GM18505 (cell line): ENCODE measurements at regions not wholly inside any gene's neighbourhood (a gene's known extent, or its start where the extent isn't known, plus 50 kb on each side); places are given as distances from the start of the nearest gene placed in this dataset.

ENCODE experiments used
- ATAC-seq: cut with Tn5 transposase; IDR thresholded peaks from one replicate; pipeline ENCODE4 v1.9.1; 2021; ENCODE audit not compliant: unreplicated experiment
- POLR2A ChIP-seq: IDR thresholded peaks from 4 replicates; pipeline ENCODE4 v1.6.1; 2011; ENCODE audit warnings: borderline replicate concordance; ENCODE audit not compliant: insufficient read depth, insufficient read length; ENCODE audit errors: extremely low read depth

GRCh38 chr20:11651138-11651537, 266.6 kb upstream of the BTBD3 start:
- ATAC-seq, result no peak
- no peak for TF ChIP-seq POLR2A

GRCh38 chr20:11651647-11652046, 266.0 kb upstream of the BTBD3 start:
- no peak for ATAC-seq
- no peak for TF ChIP-seq POLR2A

GRCh38 chr20:11652128-11652527, 265.6 kb upstream of the BTBD3 start:
- no peak for TF ChIP-seq POLR2A
- no peak for ATAC-seq

- TF ChIP-seq POLR2A, result no peak
- no peak for ATAC-seq
These were observed 262.9 kb upstream of the BTBD3 start for GRCh38 chr20:11654766-11655165.

GRCh38 chr20:11660673-11661072, 257.0 kb upstream of the BTBD3 start:
- ATAC-seq, result no peak
- no peak for TF ChIP-seq POLR2A

GRCh38 chr20:11671015-11671511, 246.6 kb upstream of the BTBD3 start:
- ATAC-seq, result no peak
- no peak for TF ChIP-seq POLR2A

GRCh38 chr20:11672959-11673358, 244.7 kb upstream of the BTBD3 start:
- no peak for ATAC-seq
- no peak for TF ChIP-seq POLR2A

- no peak for TF ChIP-seq POLR2A
- ATAC-seq, result no peak
These were observed 241.6 kb upstream of the BTBD3 start for GRCh38 chr20:11675920-11676629.

- ATAC-seq, result no peak
- TF ChIP-seq POLR2A, result no peak
These were observed 240.9 kb upstream of the BTBD3 start for GRCh38 chr20:11676630-11677287.

- ATAC-seq, result no peak
- no peak for TF ChIP-seq POLR2A
These were observed 240.3 kb upstream of the BTBD3 start for GRCh38 chr20:11677428-11677827.

GRCh38 chr20:11677836-11678235, 239.9 kb upstream of the BTBD3 start:
- TF ChIP-seq POLR2A, result no peak
- no peak for ATAC-seq

GRCh38 chr20:11682285-11682684, 235.4 kb upstream of the BTBD3 start:
- no peak for ATAC-seq
- no peak for TF ChIP-seq POLR2A

GRCh38 chr20:11686195-11686594, 231.5 kb upstream of the BTBD3 start:
- ATAC-seq, result no peak
- no peak for TF ChIP-seq POLR2A

- no peak for TF ChIP-seq POLR2A
- ATAC-seq, result no peak
These were observed 230.7 kb upstream of the BTBD3 start for GRCh38 chr20:11686820-11687543.

- no peak for ATAC-seq
- no peak for TF ChIP-seq POLR2A
These were observed 230.0 kb upstream of the BTBD3 start for GRCh38 chr20:11687546-11688292.
